22Rv1 (cell line): ENCODE measurements at regions not wholly inside any gene's neighbourhood (a gene's known extent, or its start where the extent isn't known, plus 50 kb on each side); places are given as distances from the start of the nearest gene placed in this dataset.

Experiments used
- ZFX ChIP-seq: fragments of 450-650 bp; IDR thresholded peaks from 2 replicates; pipeline ENCODE4 v1.6.1; 2017; ENCODE audit warnings: antibody characterized with exemption, borderline replicate concordance
- TF ChIP-seq, protein P1 (sequence below): fragments of 450-650 bp; IDR thresholded peaks from 2 replicates; pipeline ENCODE4 v1.5.1; 2017; ENCODE audit warnings: mild to moderate bottlenecking

DNA sequence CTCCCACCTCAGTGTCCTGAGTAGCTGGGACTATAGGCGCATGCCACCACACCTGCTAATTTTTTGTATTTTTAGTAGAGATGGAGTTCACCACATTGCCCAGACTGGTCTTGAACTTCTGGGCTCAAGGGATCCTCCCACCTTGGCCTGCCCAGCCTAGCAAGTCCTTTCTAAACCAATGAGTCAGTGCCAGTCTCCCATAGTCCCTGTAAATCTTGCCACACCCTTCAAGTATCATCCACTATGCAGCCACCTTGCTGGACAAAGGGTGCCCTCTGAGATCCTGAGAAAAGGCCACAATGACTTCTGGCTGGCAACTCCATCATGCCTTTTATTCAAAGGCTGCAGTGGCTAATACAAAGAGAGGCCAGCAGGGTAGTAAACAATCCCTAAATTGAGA lies 184.0 kb downstream of the ABHD5 start:
- TF ChIP-seq, protein P1, sequence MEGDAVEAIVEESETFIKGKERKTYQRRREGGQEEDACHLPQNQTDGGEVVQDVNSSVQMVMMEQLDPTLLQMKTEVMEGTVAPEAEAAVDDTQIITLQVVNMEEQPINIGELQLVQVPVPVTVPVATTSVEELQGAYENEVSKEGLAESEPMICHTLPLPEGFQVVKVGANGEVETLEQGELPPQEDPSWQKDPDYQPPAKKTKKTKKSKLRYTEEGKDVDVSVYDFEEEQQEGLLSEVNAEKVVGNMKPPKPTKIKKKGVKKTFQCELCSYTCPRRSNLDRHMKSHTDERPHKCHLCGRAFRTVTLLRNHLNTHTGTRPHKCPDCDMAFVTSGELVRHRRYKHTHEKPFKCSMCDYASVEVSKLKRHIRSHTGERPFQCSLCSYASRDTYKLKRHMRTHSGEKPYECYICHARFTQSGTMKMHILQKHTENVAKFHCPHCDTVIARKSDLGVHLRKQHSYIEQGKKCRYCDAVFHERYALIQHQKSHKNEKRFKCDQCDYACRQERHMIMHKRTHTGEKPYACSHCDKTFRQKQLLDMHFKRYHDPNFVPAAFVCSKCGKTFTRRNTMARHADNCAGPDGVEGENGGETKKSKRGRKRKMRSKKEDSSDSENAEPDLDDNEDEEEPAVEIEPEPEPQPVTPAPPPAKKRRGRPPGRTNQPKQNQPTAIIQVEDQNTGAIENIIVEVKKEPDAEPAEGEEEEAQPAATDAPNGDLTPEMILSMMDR, result no peak
- no peak for TF ChIP-seq ZFX
